GM12878 (cell line): ENCODE measurements at regions not wholly inside any gene's neighbourhood (a gene's known extent, or its start where the extent isn't known, plus 50 kb on each side); places are given as distances from the start of the nearest gene placed in this dataset.

Experiments
- ATAC-seq: fragments of 200-7000 bp; cut with Tn5 transposase; 3 replicates; pipeline ENCODE4 v1.9.1; 2020; ENCODE audit warnings: mild to moderate bottlenecking, moderate library complexity
- BruUV-seq: library from RNA; stranded (reverse); fragments of 400-500 nt; replicated peaks from 2 replicates; lab custom pipeline; 2021; lab: Mats Ljungman, UMichigan
- CTCF ChIA-PET: fragments of 300-600 bp; sonication (Branson Sonifier 250); formaldehyde crosslinking; extraction: SDS; loops from one replicate; lab custom pipeline; 2021; ENCODE audit warnings: inconsistent platforms; lab: Yijun Ruan, JAX
- POLR2A ChIA-PET: fragments of 350-600 bp; formaldehyde crosslinking; extraction: SDS; loops from one replicate; lab custom pipeline; 2021; ENCODE audit warnings: inconsistent platforms; lab: Charles Lee
- RAD21 ChIA-PET: fragments of 300-600 bp; sonication (Branson Sonifier 250); formaldehyde crosslinking; loops from one replicate; lab custom pipeline; 2023; ENCODE audit warnings: antibody characterized with exemption; ENCODE audit not compliant: unreplicated experiment; lab: Charles Lee
- SMC1A ChIA-PET: fragments of 300-600 bp; sonication (Branson Sonifier 250); formaldehyde crosslinking; loops from one replicate; lab custom pipeline; 2023; ENCODE audit not compliant: unreplicated experiment, uncharacterized antibody; lab: Charles Lee
- DNase-seq: peaks from one replicate; pipeline ENCODE4 v3.0.0-alpha.2; 2011; ENCODE audit warnings: low read depth, low spot score
- FAIRE-seq: peaks from 3 replicates; lab custom pipeline; 2011; peaks lifted over from hg19 to GRCh38; lab: Jason Lieb, UNC
- H2AFZ ChIP-seq: 2 replicates; pipeline ENCODE4 v1.6.0; 2011; ENCODE audit warnings: low read depth, low read length, control low read depth; ENCODE audit not compliant: control insufficient read depth
- H3K27ac ChIP-seq: 2 replicates; pipeline ENCODE4 v1.5.1; 2011; ENCODE audit warnings: control low read depth; ENCODE audit not compliant: control insufficient read depth, insufficient read depth
- H3K27me3 ChIP-seq, 2 experiments: replicated peaks in 1 of 2; 2 replicates each; pipeline versions ENCODE4 v1.6.0 to v1.6.1; 2011; ENCODE audit warnings: low read length in 1 of 2; ENCODE audit not compliant: control insufficient read depth in 2 of 2, insufficient read depth in 2 of 2
- H3K36me3 ChIP-seq, 2 experiments: 2 replicates each; pipeline ENCODE4 v1.5.1; 2011; ENCODE audit warnings: low read length in 1 of 2; ENCODE audit not compliant: control insufficient read depth in 2 of 2, insufficient read depth in 2 of 2
- H3K4me1 ChIP-seq: 2 replicates; pipeline ENCODE4 v1.6.1; 2011; ENCODE audit warnings: mild to moderate bottlenecking, low read length, moderate library complexity, mixed read lengths; ENCODE audit not compliant: control insufficient read depth, insufficient read depth
- H3K4me2 ChIP-seq: 2 replicates; pipeline ENCODE4 v1.6.0; 2011; ENCODE audit warnings: control low read depth; ENCODE audit not compliant: control insufficient read depth, insufficient read depth
- H3K4me3 ChIP-seq: fragments of 200-600 bp; sonication (generic); 2 replicates; pipeline ENCODE4 v1.5.1; 2016
- H3K79me2 ChIP-seq: 2 replicates; pipeline ENCODE4 v1.6.0; 2011; ENCODE audit warnings: low read length; ENCODE audit not compliant: control insufficient read depth, insufficient read depth
- H3K9ac ChIP-seq: 2 replicates; pipeline ENCODE4 v1.8.0; 2011; ENCODE audit warnings: low read length, control low read depth, mixed read lengths; ENCODE audit not compliant: control insufficient read depth, insufficient read depth
- H3K9me3 ChIP-seq: replicated peaks from 3 replicates; pipeline ENCODE4 v1.5.1; 2011; ENCODE audit warnings: mild to moderate bottlenecking, low read length; ENCODE audit not compliant: control insufficient read depth, insufficient read depth
- H4K20me1 ChIP-seq: 2 replicates; pipeline ENCODE4 v1.6.0; 2011; ENCODE audit not compliant: control insufficient read depth, insufficient read depth
- BCL3 ChIP-seq: IDR thresholded peaks from 2 replicates; pipeline ENCODE4 v1.6.1; 2011; ENCODE audit warnings: borderline replicate concordance, low read depth, mild to moderate bottlenecking, moderate library complexity, low read length; ENCODE audit not compliant: insufficient read depth, poor library complexity, severe bottlenecking
- CHD2 ChIP-seq: IDR thresholded peaks from 2 replicates; pipeline ENCODE4 v1.6.1; 2011; ENCODE audit warnings: low read depth, low read length, improper control_type of control experiment, borderline replicate concordance
- CTCF ChIP-seq, 3 experiments: IDR thresholded peaks in 2 of 3; conservative IDR thresholded peaks in 1 of 3; 2 replicates each; pipeline ENCODE4 v1.5.1; 2011; ENCODE audit warnings: low read depth in 3 of 3, low read length in 3 of 3, mild to moderate bottlenecking in 3 of 3, control low read depth in 2 of 3, moderate library complexity in 2 of 3, inconsistent platforms in 1 of 3, mixed read lengths in 1 of 3; ENCODE audit not compliant: control insufficient read depth in 2 of 3, insufficient read depth in 1 of 3; ENCODE audit errors: extremely low read depth in 1 of 3
- RAD21 ChIP-seq: IDR thresholded peaks from 2 replicates; pipeline ENCODE4 v1.6.1; 2011; ENCODE audit warnings: mild to moderate bottlenecking, low read depth, low read length, moderate library complexity; ENCODE audit not compliant: insufficient read depth
- SMC3 ChIP-seq: IDR thresholded peaks from 2 replicates; pipeline ENCODE4 v1.6.1; 2011; ENCODE audit warnings: low read length, improper control_type of control experiment, borderline replicate concordance
- ZNF24 ChIP-seq: fragments of 450-650 bp; IDR thresholded peaks from 2 replicates; pipeline ENCODE4 v1.6.1; 2017; ENCODE audit warnings: antibody characterized with exemption, mild to moderate bottlenecking
- WGBS: methylation state at CpG from one replicate; pipeline ENCODE4 v1.1.6; 2016; ENCODE audit warnings: low lambda C conversion rate; ENCODE audit not compliant: insufficient replicate concordance, insufficient coverage; ENCODE audit errors: missing lambda C conversion rate; 5-methylcytosine and 5-hydroxymethylcytosine counted together
- in situ Hi-C: fragments of 300-500 bp; cut with MboI; formaldehyde crosslinking; loops from 9 replicates; pipeline ENCODE4 v1.14.3; 2018; ENCODE audit warnings: mixed read lengths
- intact Hi-C: fragments of 100-400 bp; cut with micrococcal nuclease; formaldehyde crosslinking; loops from one replicate; pipeline ENCODE4 v1.14.2; 2022; ENCODE audit not compliant: unreplicated experiment

GRCh38 chr17:70636517-70637133, 467.3 kb downstream of the KCNJ2 start:
- Histone ChIP-seq H2AFZ (no peak overlapping the region), H3K4me1 (no peaks in the 10 kb centered on the region), H3K27me3 (no peaks in the 10 kb centered on the region), H3K9ac (no peak overlapping the region), H4K20me1 (no peaks in the 10 kb centered on the region), H3K4me3 (no peak overlapping the region), H3K79me2 (no peaks in the 10 kb centered on the region)
- SMC1A ChIA-PET = no interaction called here
- ATAC-seq = peak; percentile 33; the same call in 1 of the 3 replicates
- TF ChIP-seq SMC3 = peak; percentile 67
- no peak for TF ChIP-seq CHD2
- peak; percentile 70; the same call in 1 of the 2 replicates for TF ChIP-seq ZNF24
- TF ChIP-seq CTCF (IDR thresholded peaks at IDR 0.05 in 2 of 3, conservative IDR thresholded peaks at IDR 0.05 in 1 of 3; ENCODE audit: control insufficient read depth in 2 of 3, extremely low read depth in 1 of 3, insufficient read depth in 1 of 3, low read depth in 3 of 3, low read length in 3 of 3) = peak; percentile 53 to 70 (median 56); a peak in 5 of 6 replicates
- TF ChIP-seq BCL3 = no peak
- TF ChIP-seq RAD21 = peak; percentile 78
- TF ChIP-seq, all 136 proteins: peak for 4
- WGBS = 2% methylated on average over 2 of the region's 2 CpGs
- no TSS peak for BruUV-seq
- no peak overlapping the region for H3K4me2 ChIP-seq
- POLR2A ChIA-PET = no interaction called here
- no peaks in the 10 kb centered on the region for H3K36me3 ChIP-seq
- no peaks in the 10 kb centered on the region for H3K9me3 ChIP-seq
- DNase-seq (no peak), FAIRE-seq (peak; percentile 70)
- RAD21 ChIA-PET = no interaction called here
- in situ Hi-C loops (loop anchor here (5.0 to 25.0 kb wide), 2 partner anchors 1751 to 1901 kb away; no protein-coding TSS in a partner anchor), intact Hi-C loops (loop anchor here (2.0 to 5.0 kb wide), 5 partner anchors 131 to 1906 kb away; no protein-coding TSS in a partner anchor)
- H3K27ac ChIP-seq = no peak overlapping the region
- CTCF ChIA-PET = no interaction called here
